ENCODE measurements at regions not wholly inside any gene's neighbourhood (a gene's known extent, or its start where the extent isn't known, plus 50 kb on each side); places are given as distances from the start of the nearest gene placed in this dataset.
"Not testable (repeated sequence)": the region's sequence is repeated elsewhere in the genome, so short reads cannot be mapped to it uniquely, and the experiment has no call there.

DNA sequence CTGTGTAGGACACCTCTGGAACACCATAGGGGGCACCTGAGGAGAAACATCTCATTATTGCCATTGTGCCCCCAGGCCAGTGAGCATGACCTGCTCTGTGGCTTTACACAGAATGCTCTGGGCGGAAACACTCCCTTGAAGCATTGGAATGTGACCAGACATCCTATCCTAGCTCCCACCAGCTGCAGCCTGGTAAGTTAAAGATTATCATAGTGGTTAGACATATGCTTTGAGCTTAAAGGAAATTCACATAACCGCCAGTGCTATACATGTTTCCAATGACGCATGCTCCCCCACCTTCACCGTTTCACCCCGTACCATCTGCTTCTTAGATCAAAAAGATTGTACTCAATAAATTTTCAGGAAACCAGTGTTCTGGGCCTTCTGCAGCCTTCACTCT is 217.7 kb upstream of the CENPE start:
- H3K36me3 ChIP-seq: no peaks in the 10 kb centered on the region
- intact Hi-C loops (cut with micrococcal nuclease): no loop called here
- H3K4me3 ChIP-seq: no peak overlapping the region
- H3K27me3 ChIP-seq (ENCODE audit: low read depth): no peaks in the 10 kb centered on the region
- no peaks in the 10 kb centered on the region for H3K4me1 ChIP-seq
- H3K27ac ChIP-seq (replicated peaks): no peak overlapping the region
- TF ChIP-seq, protein P1, sequence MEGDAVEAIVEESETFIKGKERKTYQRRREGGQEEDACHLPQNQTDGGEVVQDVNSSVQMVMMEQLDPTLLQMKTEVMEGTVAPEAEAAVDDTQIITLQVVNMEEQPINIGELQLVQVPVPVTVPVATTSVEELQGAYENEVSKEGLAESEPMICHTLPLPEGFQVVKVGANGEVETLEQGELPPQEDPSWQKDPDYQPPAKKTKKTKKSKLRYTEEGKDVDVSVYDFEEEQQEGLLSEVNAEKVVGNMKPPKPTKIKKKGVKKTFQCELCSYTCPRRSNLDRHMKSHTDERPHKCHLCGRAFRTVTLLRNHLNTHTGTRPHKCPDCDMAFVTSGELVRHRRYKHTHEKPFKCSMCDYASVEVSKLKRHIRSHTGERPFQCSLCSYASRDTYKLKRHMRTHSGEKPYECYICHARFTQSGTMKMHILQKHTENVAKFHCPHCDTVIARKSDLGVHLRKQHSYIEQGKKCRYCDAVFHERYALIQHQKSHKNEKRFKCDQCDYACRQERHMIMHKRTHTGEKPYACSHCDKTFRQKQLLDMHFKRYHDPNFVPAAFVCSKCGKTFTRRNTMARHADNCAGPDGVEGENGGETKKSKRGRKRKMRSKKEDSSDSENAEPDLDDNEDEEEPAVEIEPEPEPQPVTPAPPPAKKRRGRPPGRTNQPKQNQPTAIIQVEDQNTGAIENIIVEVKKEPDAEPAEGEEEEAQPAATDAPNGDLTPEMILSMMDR (IDR thresholded peaks at IDR 0.05; ENCODE audit: borderline replicate concordance): no peak
- no peak for DNase-seq
- peaks cover 3% of the 10 kb centered on the region for H3K9me3 ChIP-seq (replicated peaks)

DNA sequence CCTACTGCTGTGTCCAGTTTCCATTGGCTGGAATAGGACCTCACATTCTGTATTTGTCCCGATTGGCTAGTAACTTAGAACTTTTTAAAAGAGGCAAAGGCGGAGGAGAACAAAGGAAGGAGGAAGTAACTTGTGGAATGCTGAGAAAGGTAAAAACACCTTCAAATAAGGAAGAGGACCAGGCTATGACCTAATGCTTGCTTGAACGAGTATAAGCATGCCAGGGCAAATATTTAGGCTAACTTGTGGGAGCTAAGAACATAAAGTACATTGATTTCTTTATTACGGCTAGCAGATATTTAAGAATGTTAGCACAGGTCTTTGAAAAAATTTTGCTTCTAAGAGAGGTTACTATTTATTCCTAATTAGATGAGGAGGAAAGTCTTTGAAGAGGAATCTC is 214.5 kb upstream of the CENPE start:
- H3K9me3 ChIP-seq (replicated peaks); intact Hi-C loops (cut with micrococcal nuclease); H3K27ac ChIP-seq (replicated peaks); H3K27me3 ChIP-seq (ENCODE audit: low read depth); H3K36me3 ChIP-seq; DNase-seq; H3K4me3 ChIP-seq; H3K4me1 ChIP-seq: not testable (repeated sequence)

DNA sequence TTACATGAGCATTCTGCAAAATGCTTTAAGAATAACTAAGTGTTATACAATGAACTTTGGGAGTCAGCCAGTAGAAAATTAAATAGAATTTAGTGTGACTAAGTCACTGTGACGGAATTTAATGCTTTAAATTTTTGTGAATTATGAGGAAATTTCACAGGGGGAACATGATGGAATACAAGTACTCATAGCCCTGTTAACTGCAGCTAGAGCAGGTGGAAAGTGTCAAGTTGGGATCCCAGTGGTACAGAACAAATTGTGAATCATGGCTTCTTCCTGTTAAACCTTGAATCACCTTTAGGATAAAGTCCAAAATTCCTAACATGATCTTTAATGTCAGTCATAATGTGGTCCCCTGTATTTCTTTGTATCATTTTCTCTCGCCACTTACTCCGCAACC is 212.2 kb upstream of the CENPE start:
- no peak overlapping the region for H3K27ac ChIP-seq (replicated peaks)
- DNase-seq: no peak
- TF ChIP-seq, protein P1 (IDR thresholded peaks at IDR 0.05; ENCODE audit: borderline replicate concordance): no peak
- no peaks in the 10 kb centered on the region for H3K36me3 ChIP-seq
- intact Hi-C loops (cut with micrococcal nuclease): no loop called here
- no peaks in the 10 kb centered on the region for H3K4me1 ChIP-seq
- H3K4me3 ChIP-seq: no peak overlapping the region
- no peaks in the 10 kb centered on the region for H3K27me3 ChIP-seq (ENCODE audit: low read depth)
- H3K9me3 ChIP-seq (replicated peaks): no peaks in the 10 kb centered on the region

DNA sequence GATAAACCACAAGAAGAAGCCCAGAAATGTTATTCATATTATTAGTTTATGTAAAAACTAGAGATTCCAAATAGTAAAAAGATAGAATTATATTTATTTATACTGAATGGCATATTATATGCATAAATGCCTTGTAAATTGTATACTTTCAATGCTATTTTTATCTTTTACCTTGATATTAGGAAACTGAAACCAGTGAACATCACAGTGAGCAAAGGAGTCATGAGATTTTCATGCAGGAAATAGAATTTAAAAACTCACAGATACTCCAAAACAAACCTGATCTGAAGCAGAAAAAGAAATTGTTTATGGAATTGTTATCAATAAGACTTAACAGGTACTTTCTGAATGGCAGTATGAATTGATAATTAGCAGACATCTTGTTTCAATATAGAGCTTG is 207.3 kb upstream of the CENPE start:
- Histone ChIP-seq H3K4me1 (no peaks in the 10 kb centered on the region), H3K27ac (replicated peaks) (no peak overlapping the region), H3K9me3 (replicated peaks) (no peaks in the 10 kb centered on the region), H3K27me3 (ENCODE audit: low read depth) (no peaks in the 10 kb centered on the region), H3K4me3 (no peak overlapping the region), H3K36me3 (no peaks in the 10 kb centered on the region)
- intact Hi-C loops (cut with micrococcal nuclease): no loop called here
- DNase-seq: no peak
- TF ChIP-seq, protein P1 (IDR thresholded peaks at IDR 0.05; ENCODE audit: borderline replicate concordance): no peak

DNA sequence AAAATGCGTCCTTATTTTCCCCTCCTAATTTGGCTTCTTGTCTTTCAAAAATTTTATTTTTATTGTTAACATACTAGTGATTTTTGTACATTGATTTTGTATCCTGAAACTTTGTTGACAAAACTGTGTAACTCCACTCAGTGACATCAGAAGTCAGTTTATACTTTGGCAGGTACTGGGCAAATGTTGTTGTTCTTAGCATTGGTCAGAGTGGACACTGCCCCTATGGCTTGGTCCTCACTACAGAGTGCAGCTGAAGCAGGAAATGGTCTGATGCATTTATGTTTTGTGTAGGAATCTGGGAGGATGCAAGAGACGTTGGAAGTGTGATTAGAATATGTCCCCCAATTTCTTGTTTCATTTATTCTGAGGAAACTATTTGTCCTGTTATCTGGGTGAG is 205.5 kb upstream of the CENPE start:
- no peaks in the 10 kb centered on the region for H3K4me1 ChIP-seq
- intact Hi-C loops (cut with micrococcal nuclease): no loop called here
- TF ChIP-seq, protein P1 (IDR thresholded peaks at IDR 0.05; ENCODE audit: borderline replicate concordance): no peak

DNA sequence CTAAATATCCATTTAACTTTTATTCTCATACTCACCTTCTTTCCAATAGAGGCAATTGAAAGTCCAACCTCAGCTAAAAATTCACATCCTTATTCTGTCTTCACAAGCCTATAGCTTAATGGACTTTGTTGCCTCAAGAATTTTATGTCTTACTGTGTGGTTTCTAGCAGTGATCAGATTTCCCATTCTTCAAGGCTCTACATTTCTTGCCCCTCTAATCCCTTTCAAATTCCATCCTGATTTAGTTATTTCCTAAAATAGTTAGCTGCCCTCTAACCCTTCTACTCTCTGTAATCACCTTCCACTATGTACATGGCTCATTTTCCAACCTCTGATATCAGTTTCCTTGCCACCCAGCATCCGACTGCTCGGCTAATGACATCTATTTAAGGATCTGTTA is 204.1 kb upstream of the CENPE start:
- no peaks in the 10 kb centered on the region for H3K36me3 ChIP-seq
- intact Hi-C loops (cut with micrococcal nuclease): no loop called here
- H3K4me3 ChIP-seq: no peak overlapping the region
- H3K27me3 ChIP-seq (ENCODE audit: low read depth): no peaks in the 10 kb centered on the region
- H3K9me3 ChIP-seq (replicated peaks): no peaks in the 10 kb centered on the region
- TF ChIP-seq, protein P1 (IDR thresholded peaks at IDR 0.05; ENCODE audit: borderline replicate concordance): no peak
- no peak overlapping the region for H3K27ac ChIP-seq (replicated peaks)
- H3K4me1 ChIP-seq: no peaks in the 10 kb centered on the region
- DNase-seq: no peak

More for the DNA sequence above, 205.5 kb upstream of the CENPE start:
- Histone ChIP-seq H3K27me3 (ENCODE audit: low read depth) (no peaks in the 10 kb centered on the region), H3K4me3 (no peak overlapping the region), H3K27ac (replicated peaks) (no peak overlapping the region), H3K36me3 (no peaks in the 10 kb centered on the region), H3K9me3 (replicated peaks) (no peaks in the 10 kb centered on the region)
- DNase-seq: no peak
